T-cell (primary cell): ENCODE measurements at regions not wholly inside any gene's neighbourhood (a gene's known extent, or its start where the extent isn't known, plus 50 kb on each side); places are given as distances from the start of the nearest gene placed in this dataset.

Source experiments
- ATAC-seq, 4 experiments: fragments of 200-7000 bp in 3 of 4; fragments of 150-1000 bp in 1 of 4; cut with Tn5 transposase; replicated peaks in 1 of 4; 1 replicate in 3 of 4; 2 replicates in 1 of 4; pipeline ENCODE4 v1.10.0; 2021; ENCODE audit warnings: moderate library complexity in 3 of 4, mild to moderate bottlenecking in 2 of 4, moderate number of reproducible peaks in 1 of 4
- CTCF ChIA-PET, 2 donors: fragments of 300-600 bp; sonication (Branson Sonifier 250); formaldehyde crosslinking; loops; one replicate each; lab custom pipeline; 2022; ENCODE audit warnings: antibody characterized with exemption in 2 of 2; lab: Charles Lee
- POLR2A ChIA-PET, 2 donors: fragments of 300-600 bp; sonication (Branson Sonifier 250); formaldehyde crosslinking; loops; one replicate each; lab custom pipeline; 2022; ENCODE audit warnings: antibody characterized with exemption in 2 of 2; lab: Charles Lee
- DNase-seq, 35 experiments: peaks; one replicate each; pipeline versions ENCODE4 v3.0.0 to v3.0.0-alpha.2; 2013 to 2023
- H3K27ac ChIP-seq: one replicate; pipeline ENCODE4 v1.5.1; 2013; ENCODE audit warnings: low read length
- H3K27me3 ChIP-seq, 2 experiments: replicated peaks in 1 of 2; 1 replicate in 1 of 2; 2 replicates in 1 of 2; pipeline versions ENCODE4 v1.6.1 to v1.7.0; 2013; ENCODE audit warnings: low read length in 1 of 2, mixed read lengths in 1 of 2; ENCODE audit not compliant: control insufficient read depth in 2 of 2, insufficient read depth in 2 of 2; ENCODE audit errors: extremely low read depth in 1 of 2
- H3K36me3 ChIP-seq, 2 donors: 1 replicate in 1 of 2; 2 replicates in 1 of 2; pipeline versions ENCODE4 v1.6.1 to v1.7.0; 2013; ENCODE audit warnings: low read length in 1 of 2; ENCODE audit not compliant: control insufficient read depth in 2 of 2, insufficient read depth in 1 of 2; ENCODE audit errors: extremely low read depth in 1 of 2
- H3K4me1 ChIP-seq, 2 experiments: 1 replicate in 1 of 2; 2 replicates in 1 of 2; pipeline versions ENCODE4 v1.6.1 to v1.7.0; 2013; ENCODE audit warnings: low read length in 2 of 2, mixed read lengths in 1 of 2; ENCODE audit not compliant: insufficient read depth in 2 of 2, control insufficient read depth in 1 of 2; ENCODE audit errors: extremely low read depth in 1 of 2
- H3K4me3 ChIP-seq, 2 donors: 1 replicate in 1 of 2; 2 replicates in 1 of 2; pipeline versions ENCODE4 v1.5.1 to v1.7.0; 2013; ENCODE audit warnings: mild to moderate bottlenecking in 2 of 2, low read length in 1 of 2, moderate library complexity in 1 of 2; ENCODE audit not compliant: control insufficient read depth in 1 of 2; ENCODE audit errors: extremely low read depth in 1 of 2
- H3K9me3 ChIP-seq: 2 replicates; pipeline ENCODE4 v1.7.0; 2013
- H3K27ac Mint-ChIP-seq, 2 donors: one replicate each; pipeline ENCODE4 v1.8.0; 2020 to 2021; ENCODE audit warnings: mild to moderate bottlenecking in 2 of 2, mixed read lengths in 2 of 2
- H3K27me3 Mint-ChIP-seq, 2 donors: one replicate each; pipeline ENCODE4 v1.8.0; 2021 to 2022; ENCODE audit warnings: mixed read lengths in 2 of 2
- H3K36me3 Mint-ChIP-seq: one replicate; pipeline ENCODE4 v1.8.0; 2021; ENCODE audit warnings: mixed read lengths
- H3K4me1 Mint-ChIP-seq, 3 donors: one replicate each; pipeline ENCODE4 v1.8.0; 2020 to 2022; ENCODE audit warnings: mixed read lengths in 3 of 3, mild to moderate bottlenecking in 1 of 3
- H3K4me3 Mint-ChIP-seq, 3 donors: one replicate each; pipeline ENCODE4 v1.8.0; 2020 to 2022; ENCODE audit warnings: mild to moderate bottlenecking in 3 of 3, mixed read lengths in 3 of 3, moderate library complexity in 3 of 3
- H3K9me3 Mint-ChIP-seq, 3 donors: one replicate each; pipeline ENCODE4 v1.8.0; 2020 to 2022; ENCODE audit warnings: mixed read lengths in 3 of 3
- WGBS: methylation state at CpG from one replicate; pipeline ENCODE4 v1.1.5; 2013; ENCODE audit warnings: missing lambda C conversion rate; ENCODE audit not compliant: insufficient coverage; 5-methylcytosine and 5-hydroxymethylcytosine counted together

GRCh38 chr2:58917596-58917995, 676.5 kb upstream of the FANCL start:
- no peaks in the 10 kb centered on the region for H3K9me3 ChIP-seq

DNA sequence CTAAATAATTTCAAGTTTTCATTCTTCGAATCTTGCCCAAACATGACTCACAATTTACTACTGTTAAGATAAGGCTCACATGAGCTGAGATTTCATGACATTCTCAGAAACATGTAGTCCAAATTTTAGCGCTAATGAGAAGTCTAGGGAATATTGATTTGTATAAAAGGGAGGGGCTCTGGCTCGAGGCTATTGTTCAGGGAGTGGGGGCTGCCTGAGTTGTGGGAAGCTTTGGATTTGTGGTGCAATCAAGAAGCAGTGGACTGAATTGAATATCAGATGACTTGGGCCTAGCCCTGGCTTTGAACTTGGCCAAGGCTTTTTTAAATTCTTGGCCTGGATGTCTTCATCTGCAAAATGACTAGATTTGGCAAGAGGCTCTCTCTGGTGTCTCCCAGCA, 674.9 kb upstream of the FANCL start:
- H3K36me3 ChIP-seq: no peaks in the 10 kb centered on the region
- Mint-ChIP-seq H3K36me3 (no peaks in the 10 kb centered on the region), H3K4me3 (no peak overlapping the region), H3K9me3 (no peaks in the 10 kb centered on the region), H3K27me3 (peaks cover 0 to 3% of the 10 kb centered on the region in 2 donors), H3K27ac (no peak overlapping the region), H3K4me1 (no peaks in the 10 kb centered on the region)
- POLR2A ChIA-PET: no interaction called here
- no peaks in the 10 kb centered on the region for H3K9me3 ChIP-seq
- no peak overlapping the region for H3K27ac ChIP-seq
- CTCF ChIA-PET: no interaction called here
- no peak for DNase-seq
- H3K27me3 ChIP-seq: no peaks in the 10 kb centered on the region
- 69% methylated on average over 2 of the region's 3 CpGs for WGBS
- H3K4me3 ChIP-seq: no peak overlapping the region
- no peak for ATAC-seq
- H3K4me1 ChIP-seq: no peaks in the 10 kb centered on the region

More at GRCh38 chr2:58917596-58917995, 676.5 kb upstream of the FANCL start:
- Histone ChIP-seq H3K27ac (no peak overlapping the region), H3K36me3 (no peaks in the 10 kb centered on the region), H3K4me1 (no peaks in the 10 kb centered on the region), H3K27me3 (no peaks in the 10 kb centered on the region), H3K4me3 (no peak overlapping the region)
- Mint-ChIP-seq H3K4me1 (no peaks in the 10 kb centered on the region), H3K9me3 (no peaks in the 10 kb centered on the region), H3K4me3 (no peak overlapping the region), H3K27me3 (peaks cover 0 to 3% of the 10 kb centered on the region in 2 donors), H3K36me3 (no peaks in the 10 kb centered on the region), H3K27ac (no peak overlapping the region)
- DNase-seq: no peak
- no peak for ATAC-seq
- WGBS: no CpG with 5 or more reads among the region's 6 CpGs
- CTCF ChIA-PET: no interaction called here
- POLR2A ChIA-PET: no interaction called here

DNA sequence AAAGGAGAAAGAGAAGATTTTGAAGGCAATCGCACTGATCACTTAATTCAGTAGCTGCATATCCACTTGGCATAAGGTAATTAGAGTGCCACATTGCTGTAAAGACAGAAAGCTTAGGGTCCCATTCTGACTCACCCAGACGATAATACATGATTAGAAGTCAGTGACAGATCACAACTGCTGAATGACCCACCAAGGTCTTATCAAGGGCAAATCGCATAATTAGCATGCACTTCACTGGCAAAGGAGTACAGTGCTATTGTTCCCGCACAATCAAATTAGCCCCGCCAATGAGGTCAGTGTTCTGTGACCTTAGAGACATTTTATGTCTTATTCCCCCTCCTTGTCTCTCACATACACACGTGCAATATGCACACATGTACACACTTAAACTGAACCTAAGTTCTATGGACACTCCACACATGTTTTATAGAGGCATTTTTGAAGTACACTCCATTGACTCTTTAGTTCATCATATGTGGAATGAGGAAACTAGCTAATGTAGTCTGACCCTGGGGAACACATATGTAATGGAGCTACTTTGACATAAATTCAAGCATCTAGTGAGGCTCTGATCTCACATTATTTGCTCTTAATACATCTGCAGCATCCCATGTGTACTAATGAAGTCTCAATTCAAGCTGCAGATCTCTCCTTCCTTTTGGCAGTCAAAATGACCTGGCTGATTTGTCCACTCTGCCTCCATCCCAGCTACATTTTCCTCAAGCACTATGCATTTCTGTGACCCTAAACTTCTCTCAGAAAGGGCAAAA, 673.8 kb upstream of the FANCL start:
- Mint-ChIP-seq H3K36me3 (no peaks in the 10 kb centered on the region), H3K9me3 (no peaks in the 10 kb centered on the region), H3K27ac (no peak overlapping the region), H3K4me3 (no peak overlapping the region), H3K27me3 (peaks cover 0 to 3% of the 10 kb centered on the region in 2 donors), H3K4me1 (no peaks in the 10 kb centered on the region)
- 66% methylated on average over 2 of the region's 6 CpGs for WGBS
- Histone ChIP-seq H3K36me3 (no peaks in the 10 kb centered on the region), H3K27ac (no peak overlapping the region), H3K27me3 (no peaks in the 10 kb centered on the region), H3K4me3 (no peak overlapping the region), H3K4me1 (no peaks in the 10 kb centered on the region), H3K9me3 (no peaks in the 10 kb centered on the region)
- ChIA-PET CTCF (no interaction called here), POLR2A (no interaction called here)
- ATAC-seq: no peak
- no peak for DNase-seq

- Mint-ChIP-seq H3K4me3 (no peak overlapping the region), H3K4me1 (no peaks in the 10 kb centered on the region), H3K9me3 (no peaks in the 10 kb centered on the region), H3K36me3 (no peaks in the 10 kb centered on the region), H3K27ac (no peak overlapping the region), H3K27me3 (peaks cover 0 to 3% of the 10 kb centered on the region in 2 donors)
- WGBS: 92% methylated on average over 6 of the region's 6 CpGs
- DNase-seq: no peak
- H3K4me3 ChIP-seq: no peak overlapping the region
- H3K27ac ChIP-seq: no peak overlapping the region
- no peaks in the 10 kb centered on the region for H3K4me1 ChIP-seq
- H3K27me3 ChIP-seq: no peaks in the 10 kb centered on the region
- CTCF ChIA-PET: no interaction called here
- H3K36me3 ChIP-seq: no peaks in the 10 kb centered on the region
- POLR2A ChIA-PET: no interaction called here
- ATAC-seq: no peak
- H3K9me3 ChIP-seq: no peaks in the 10 kb centered on the region
These were observed 672.1 kb upstream of the FANCL start for GRCh38 chr2:58913082-58913726.

DNA sequence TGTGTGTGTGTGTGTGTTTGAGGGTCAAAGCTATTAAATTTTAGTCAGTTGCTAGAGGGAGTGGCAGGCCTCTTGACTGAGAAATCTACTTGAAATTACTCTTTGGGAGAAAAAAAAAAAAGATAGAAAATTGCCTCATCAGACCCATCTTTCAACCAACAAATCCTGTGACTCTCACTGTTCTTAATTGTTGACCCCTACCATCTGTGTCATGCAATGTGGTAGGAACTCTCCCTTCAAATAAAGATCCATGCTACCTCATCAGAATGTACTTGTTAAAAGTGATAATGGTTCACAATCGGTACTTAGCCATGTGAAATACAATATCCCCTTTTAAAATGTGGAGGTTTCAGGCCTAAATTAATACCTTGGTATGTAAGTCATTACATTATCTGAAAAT, 670.8 kb upstream of the FANCL start:
- DNase-seq: no peak
- Histone ChIP-seq H3K9me3 (no peaks in the 10 kb centered on the region), H3K4me1 (no peaks in the 10 kb centered on the region), H3K27ac (no peak overlapping the region), H3K36me3 (no peaks in the 10 kb centered on the region), H3K4me3 (no peak overlapping the region), H3K27me3 (no peaks in the 10 kb centered on the region)
- no peaks in the 10 kb centered on the region for H3K36me3 Mint-ChIP-seq
- H3K27me3 Mint-ChIP-seq: peaks cover 0 to 3% of the 10 kb centered on the region in 2 donors
- no peak for ATAC-seq
- H3K27ac Mint-ChIP-seq: no peak overlapping the region
- no peaks in the 10 kb centered on the region for H3K9me3 Mint-ChIP-seq
- POLR2A ChIA-PET: no interaction called here
- H3K4me1 Mint-ChIP-seq: no peaks in the 10 kb centered on the region
- CTCF ChIA-PET: no interaction called here
- no CpG with 5 or more reads among the region's 1 CpG for WGBS
- H3K4me3 Mint-ChIP-seq: no peak overlapping the region

- CTCF ChIA-PET: no interaction called here
- Histone ChIP-seq H3K27me3 (no peaks in the 10 kb centered on the region), H3K4me1 (no peaks in the 10 kb centered on the region), H3K36me3 (no peaks in the 10 kb centered on the region), H3K9me3 (no peaks in the 10 kb centered on the region), H3K27ac (no peak overlapping the region), H3K4me3 (no peak overlapping the region)
- Mint-ChIP-seq H3K9me3 (no peaks in the 10 kb centered on the region), H3K4me3 (no peak overlapping the region), H3K36me3 (no peaks in the 10 kb centered on the region), H3K27me3 (peaks cover 0 to 3% of the 10 kb centered on the region in 2 donors), H3K27ac (no peak overlapping the region), H3K4me1 (no peaks in the 10 kb centered on the region)
- no peak for DNase-seq
- POLR2A ChIA-PET: interaction anchor here in 1 of 2 donors (0.9 kb wide), 1 partner anchor 8 kb away, joined by 4 read pairs; no protein-coding TSS in a partner anchor
- WGBS: no CpG with 5 or more reads among the region's 2 CpGs
- ATAC-seq: no peak
These were observed 667.5 kb upstream of the FANCL start for GRCh38 chr2:58908501-58909154.
